ENCODE measurements at regions not wholly inside any gene's neighbourhood (a gene's known extent, or its start where the extent isn't known, plus 50 kb on each side); places are given as distances from the start of the nearest gene placed in this dataset.

- ChIA-PET CTCF (no interaction called here), POLR2A (no interaction called here)
- no peak overlapping the region for H2AFZ ChIP-seq (ENCODE audit: low read depth)
- no peak overlapping the region for H3K4me2 ChIP-seq
- no peaks in the 10 kb centered on the region for H3F3A ChIP-seq (replicated peaks; ENCODE audit: insufficient read depth)
- WGBS (ENCODE audit: low lambda C conversion rate) = 98% methylated on average over 3 of the region's 3 CpGs
- no peak overlapping the region for H3K27ac ChIP-seq (ENCODE audit: low read depth in 2 of 2, low read length in 1 of 2)
- no peak for DNase-seq
- H3K36me3 ChIP-seq (replicated peaks in 1 of 2; ENCODE audit: control insufficient read depth in 1 of 2, insufficient read depth in 2 of 2, low read length in 1 of 2) = no peaks in the 10 kb centered on the region
- H3K79me2 ChIP-seq (ENCODE audit: insufficient read depth) = no peaks in the 10 kb centered on the region
- H4K20me1 ChIP-seq (ENCODE audit: insufficient read depth) = no peaks in the 10 kb centered on the region
- no peak for TF ChIP-seq RFX5 (IDR thresholded peaks at IDR 0.05; ENCODE audit: low read length)
- TF ChIP-seq EP300 (IDR thresholded peaks at IDR 0.05; ENCODE audit: borderline replicate concordance in 1 of 2, low read depth in 1 of 2, low read length in 1 of 2) = no peak
- TF ChIP-seq TEAD4 (IDR thresholded peaks at IDR 0.05; ENCODE audit: borderline replicate concordance, insufficient read depth) = no peak
- TF ChIP-seq MEF2A (IDR thresholded peaks at IDR 0.05; ENCODE audit: borderline replicate concordance, low read depth) = no peak
- no peak for TF ChIP-seq MXI1 (IDR thresholded peaks at IDR 0.05; ENCODE audit: low read depth, low read length)
- no peak for TF ChIP-seq SIN3A (IDR thresholded peaks at IDR 0.05; ENCODE audit: borderline replicate concordance, low read depth, low read length)
- H3K4me1 ChIP-seq (ENCODE audit: control insufficient read depth in 1 of 2, insufficient read depth in 2 of 2, low read depth in 1 of 2, low read length in 1 of 2) = peaks cover 0 to 13% of the 10 kb centered on the region in 2 experiments; a peak in 2 of 4 replicates
- H3K27me3 ChIP-seq (ENCODE audit: insufficient read depth) = no peaks in the 10 kb centered on the region
- no peak overlapping the region for H3K9ac ChIP-seq
- H3K9me3 ChIP-seq = no peaks in the 10 kb centered on the region
- no peak overlapping the region for H3K4me3 ChIP-seq (ENCODE audit: low read depth in 2 of 2, low read length in 1 of 2)
- H3K9me2 ChIP-seq = no peaks in the 10 kb centered on the region
Measured at GRCh38 chr12:75833268-75833667, 198.3 kb downstream of the PHLDA1 start.

GRCh38 chr12:75831402-75831801, 200.2 kb downstream of the PHLDA1 start:
- Histone ChIP-seq H2AFZ (ENCODE audit: low read depth) (no peak overlapping the region), H3K27ac (ENCODE audit: low read depth in 2 of 2, low read length in 1 of 2) (no peak overlapping the region)
- 59% methylated on average over 2 of the region's 2 CpGs for WGBS (ENCODE audit: low lambda C conversion rate)

More at GRCh38 chr12:75831402-75831801, 200.2 kb downstream of the PHLDA1 start:
- Histone ChIP-seq H3K4me1 (ENCODE audit: control insufficient read depth in 1 of 2, insufficient read depth in 2 of 2, low read depth in 1 of 2, low read length in 1 of 2) (peaks cover 0 to 5% of the 10 kb centered on the region in 2 experiments; a peak in 2 of 4 replicates), H4K20me1 (ENCODE audit: insufficient read depth) (no peaks in the 10 kb centered on the region), H3K79me2 (ENCODE audit: insufficient read depth) (no peaks in the 10 kb centered on the region), H3K9me3 (no peaks in the 10 kb centered on the region), H3K9ac (no peak overlapping the region), H3K36me3 (replicated peaks in 1 of 2; ENCODE audit: control insufficient read depth in 1 of 2, insufficient read depth in 2 of 2, low read length in 1 of 2) (no peaks in the 10 kb centered on the region), H3F3A (replicated peaks; ENCODE audit: insufficient read depth) (no peaks in the 10 kb centered on the region), H3K4me2 (no peak overlapping the region), H3K4me3 (ENCODE audit: low read depth in 2 of 2, low read length in 1 of 2) (no peak overlapping the region), H3K9me2 (no peaks in the 10 kb centered on the region), H3K27me3 (ENCODE audit: insufficient read depth) (no peaks in the 10 kb centered on the region)
- DNase-seq = no peak
- ChIA-PET POLR2A (no interaction called here), CTCF (interaction anchor here (1.3 kb wide), 1 partner anchor 16 kb away, joined by 3 read pairs; no protein-coding TSS in a partner anchor)
- TF ChIP-seq PBX3 (IDR thresholded peaks at IDR 0.05) = no peak
- TF ChIP-seq RFX5 (IDR thresholded peaks at IDR 0.05; ENCODE audit: low read length) = no peak
- no peak for TF ChIP-seq RAD21 (IDR thresholded peaks at IDR 0.05; ENCODE audit: low read length)
- no peak for TF ChIP-seq USF2 (IDR thresholded peaks at IDR 0.05; ENCODE audit: borderline replicate concordance, low read depth, low read length)
- no peak for TF ChIP-seq NFIC (IDR thresholded peaks at IDR 0.05; ENCODE audit: borderline replicate concordance)
- no peak for TF ChIP-seq ELF1 (IDR thresholded peaks at IDR 0.05)
- no peak for TF ChIP-seq FOXM1 (IDR thresholded peaks at IDR 0.05; ENCODE audit: low read depth)
- TF ChIP-seq CTCF (IDR thresholded peaks at IDR 0.05) = no peak
- TF ChIP-seq USF1 (IDR thresholded peaks at IDR 0.05; ENCODE audit: borderline replicate concordance, low read depth) = no peak
- no peak for TF ChIP-seq SMC3 (IDR thresholded peaks at IDR 0.05; ENCODE audit: low read depth, low read length)
- TF ChIP-seq GATA2 (CRISPR knock-in tag; IDR thresholded peaks at IDR 0.05) = no peak
- TF ChIP-seq TCF12 (IDR thresholded peaks at IDR 0.05) = no peak
- no peak for TF ChIP-seq RXRA (IDR thresholded peaks at IDR 0.05; ENCODE audit: borderline replicate concordance, low read depth)
- TF ChIP-seq NRF1 (IDR thresholded peaks at IDR 0.05; ENCODE audit: low read depth, low read length) = no peak
- TF ChIP-seq JUND (IDR thresholded peaks at IDR 0.05) = no peak
- TF ChIP-seq GABPA (IDR thresholded peaks at IDR 0.05; ENCODE audit: low read depth) = no peak
- TF ChIP-seq FOSL2 (IDR thresholded peaks at IDR 0.05; ENCODE audit: borderline replicate concordance, low read depth) = no peak
- no peak for TF ChIP-seq REST (IDR thresholded peaks at IDR 0.05; ENCODE audit: low read depth, low read length)
